ENCODE measurements at regions not wholly inside any gene's neighbourhood (a gene's known extent, or its start where the extent isn't known, plus 50 kb on each side); places are given as distances from the start of the nearest gene placed in this dataset.

- TF ChIP-seq CEBPB (IDR thresholded peaks at IDR 0.05) (no peak), YY1 (IDR thresholded peaks at IDR 0.05; ENCODE audit: low read depth) (no peak), ZBTB7A (IDR thresholded peaks at IDR 0.05; ENCODE audit: low read depth) (no peak)
Measured at GRCh38 chr11:70913715-70914231, 338.6 kb downstream of the SHANK2 start.

- no peak for TF ChIP-seq YY1 (IDR thresholded peaks at IDR 0.05; ENCODE audit: low read depth)
- no peak for TF ChIP-seq TEAD4 (IDR thresholded peaks at IDR 0.05)
- TF ChIP-seq REST (IDR thresholded peaks at IDR 0.05; ENCODE audit: low read depth) = no peak
- no peak for TF ChIP-seq MAX (IDR thresholded peaks at IDR 0.05)
- TF ChIP-seq ZBTB7A (IDR thresholded peaks at IDR 0.05; ENCODE audit: low read depth) = no peak
- TF ChIP-seq FOXM1 (IDR thresholded peaks at IDR 0.05; ENCODE audit: borderline replicate concordance, low read depth) = no peak
- TF ChIP-seq TAF1 (IDR thresholded peaks at IDR 0.05; ENCODE audit: low read depth) = no peak
- TF ChIP-seq EP300 (IDR thresholded peaks at IDR 0.05; ENCODE audit: borderline replicate concordance) = no peak
Measured at GRCh38 chr11:70914496-70914895, 337.9 kb downstream of the SHANK2 start.

- TF ChIP-seq FOXM1 (IDR thresholded peaks at IDR 0.05; ENCODE audit: borderline replicate concordance, low read depth) (no peak), CEBPB (IDR thresholded peaks at IDR 0.05) (no peak), CREB1 (IDR thresholded peaks at IDR 0.05; ENCODE audit: low read depth) (no peak), TEAD4 (IDR thresholded peaks at IDR 0.05) (no peak), EP300 (IDR thresholded peaks at IDR 0.05; ENCODE audit: borderline replicate concordance) (no peak), USF1 (IDR thresholded peaks at IDR 0.05) (no peak), NFIC (IDR thresholded peaks at IDR 0.05) (no peak), MAX (IDR thresholded peaks at IDR 0.05) (no peak), RAD21 (IDR thresholded peaks at IDR 0.05; ENCODE audit: low read depth) (no peak), ZBTB7A (IDR thresholded peaks at IDR 0.05; ENCODE audit: low read depth) (no peak), TCF12 (IDR thresholded peaks at IDR 0.05; ENCODE audit: low read depth) (no peak), EGR1 (IDR thresholded peaks at IDR 0.05) (no peak), TAF1 (IDR thresholded peaks at IDR 0.05; ENCODE audit: low read depth) (no peak), YY1 (IDR thresholded peaks at IDR 0.05; ENCODE audit: low read depth) (no peak), REST (IDR thresholded peaks at IDR 0.05; ENCODE audit: low read depth) (no peak)
Measured at GRCh38 chr11:70915158-70915985, 337.0 kb downstream of the SHANK2 start.

- TF ChIP-seq CREB1 (IDR thresholded peaks at IDR 0.05; ENCODE audit: low read depth) = no peak
- TF ChIP-seq TEAD4 (IDR thresholded peaks at IDR 0.05) = no peak
- TF ChIP-seq NFIC (IDR thresholded peaks at IDR 0.05) = no peak
- TF ChIP-seq ZBTB7A (IDR thresholded peaks at IDR 0.05; ENCODE audit: low read depth) = no peak
- no peak for TF ChIP-seq EP300 (IDR thresholded peaks at IDR 0.05; ENCODE audit: borderline replicate concordance)
- no peak for TF ChIP-seq TCF12 (IDR thresholded peaks at IDR 0.05; ENCODE audit: low read depth)
- TF ChIP-seq MAX (IDR thresholded peaks at IDR 0.05) = no peak
- no peak for TF ChIP-seq CEBPB (IDR thresholded peaks at IDR 0.05)
- TF ChIP-seq YY1 (IDR thresholded peaks at IDR 0.05; ENCODE audit: low read depth) = no peak
- no peak for TF ChIP-seq EGR1 (IDR thresholded peaks at IDR 0.05)
Measured at GRCh38 chr11:70916351-70916750, 336.0 kb downstream of the SHANK2 start.

- no peak for TF ChIP-seq REST (IDR thresholded peaks at IDR 0.05; ENCODE audit: low read depth)
- no peak for TF ChIP-seq CEBPB (IDR thresholded peaks at IDR 0.05)
- TF ChIP-seq FOXM1 (IDR thresholded peaks at IDR 0.05; ENCODE audit: borderline replicate concordance, low read depth) = no peak
- no peak for TF ChIP-seq YY1 (IDR thresholded peaks at IDR 0.05; ENCODE audit: low read depth)
- TF ChIP-seq NFIC (IDR thresholded peaks at IDR 0.05) = no peak
- TF ChIP-seq TEAD4 (IDR thresholded peaks at IDR 0.05) = no peak
- no peak for TF ChIP-seq MAX (IDR thresholded peaks at IDR 0.05)
- no peak for TF ChIP-seq RAD21 (IDR thresholded peaks at IDR 0.05; ENCODE audit: low read depth)
- TF ChIP-seq TCF12 (IDR thresholded peaks at IDR 0.05; ENCODE audit: low read depth) = no peak
- TF ChIP-seq EP300 (IDR thresholded peaks at IDR 0.05; ENCODE audit: borderline replicate concordance) = no peak
- TF ChIP-seq USF1 (IDR thresholded peaks at IDR 0.05) = no peak
- no peak for TF ChIP-seq ZBTB7A (IDR thresholded peaks at IDR 0.05; ENCODE audit: low read depth)
- TF ChIP-seq EGR1 (IDR thresholded peaks at IDR 0.05) = no peak
- TF ChIP-seq TAF1 (IDR thresholded peaks at IDR 0.05; ENCODE audit: low read depth) = no peak
Measured at GRCh38 chr11:70918242-70918641, 334.1 kb downstream of the SHANK2 start.
